ENCODE measurements at regions not wholly inside any gene's neighbourhood (a gene's known extent, or its start where the extent isn't known, plus 50 kb on each side); places are given as distances from the start of the nearest gene placed in this dataset.

DNA sequence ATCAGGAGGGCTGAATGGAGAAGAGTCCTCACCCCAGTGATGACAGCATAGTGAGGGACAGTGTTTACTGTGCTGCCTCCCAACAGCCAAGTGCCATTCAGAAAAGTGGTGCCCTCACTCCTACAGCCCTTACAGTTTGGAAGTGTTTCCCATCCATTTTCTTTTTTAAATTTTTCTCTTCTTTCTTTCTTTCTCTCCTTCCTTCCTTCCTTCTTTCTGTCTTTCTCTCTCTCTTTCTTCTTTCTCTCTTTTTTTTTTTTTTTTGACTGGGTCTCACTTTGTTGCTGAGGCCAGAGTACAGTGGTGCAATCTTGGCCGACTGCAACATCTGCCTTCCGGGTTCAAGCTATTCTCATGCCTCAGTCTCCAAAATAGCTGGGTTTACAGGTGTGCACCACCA is 755.3 kb downstream of the UQCRFS1 start:
- TF ChIP-seq, protein P1, sequence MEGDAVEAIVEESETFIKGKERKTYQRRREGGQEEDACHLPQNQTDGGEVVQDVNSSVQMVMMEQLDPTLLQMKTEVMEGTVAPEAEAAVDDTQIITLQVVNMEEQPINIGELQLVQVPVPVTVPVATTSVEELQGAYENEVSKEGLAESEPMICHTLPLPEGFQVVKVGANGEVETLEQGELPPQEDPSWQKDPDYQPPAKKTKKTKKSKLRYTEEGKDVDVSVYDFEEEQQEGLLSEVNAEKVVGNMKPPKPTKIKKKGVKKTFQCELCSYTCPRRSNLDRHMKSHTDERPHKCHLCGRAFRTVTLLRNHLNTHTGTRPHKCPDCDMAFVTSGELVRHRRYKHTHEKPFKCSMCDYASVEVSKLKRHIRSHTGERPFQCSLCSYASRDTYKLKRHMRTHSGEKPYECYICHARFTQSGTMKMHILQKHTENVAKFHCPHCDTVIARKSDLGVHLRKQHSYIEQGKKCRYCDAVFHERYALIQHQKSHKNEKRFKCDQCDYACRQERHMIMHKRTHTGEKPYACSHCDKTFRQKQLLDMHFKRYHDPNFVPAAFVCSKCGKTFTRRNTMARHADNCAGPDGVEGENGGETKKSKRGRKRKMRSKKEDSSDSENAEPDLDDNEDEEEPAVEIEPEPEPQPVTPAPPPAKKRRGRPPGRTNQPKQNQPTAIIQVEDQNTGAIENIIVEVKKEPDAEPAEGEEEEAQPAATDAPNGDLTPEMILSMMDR (IDR thresholded peaks at IDR 0.05; ENCODE audit: low read depth, low read length) = no peak
- DNase-seq (ENCODE audit: extremely low read depth, low read depth) = no peak

DNA sequence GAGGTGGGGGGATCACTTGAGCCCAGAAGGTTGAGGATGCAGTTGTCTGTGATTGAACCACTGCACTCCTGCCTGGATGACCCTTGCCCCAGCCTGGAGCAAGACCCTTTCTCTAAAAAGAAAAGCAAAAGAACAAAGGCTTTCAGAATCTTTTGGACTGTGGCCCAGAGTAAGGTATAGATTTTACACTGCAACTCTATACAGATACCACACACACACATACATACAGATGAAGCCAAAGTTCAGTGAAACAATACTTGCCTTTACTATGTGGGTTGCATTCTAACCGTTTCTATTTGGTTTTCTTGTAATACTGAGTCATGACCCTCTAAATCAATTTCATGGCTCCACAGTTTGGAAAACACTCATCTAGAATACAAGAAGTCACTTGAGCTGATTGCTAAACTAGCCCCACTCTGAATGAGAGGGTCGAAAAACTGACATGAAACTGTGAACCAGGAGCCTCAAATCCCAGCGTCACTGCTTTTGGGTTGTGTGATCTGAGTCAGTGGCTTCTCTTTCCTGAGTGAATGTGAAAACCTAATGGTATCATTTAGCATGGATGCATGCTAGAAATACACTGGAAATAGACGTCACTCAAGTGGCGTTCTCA is 756.1 kb downstream of the UQCRFS1 start:
- no peak for DNase-seq (ENCODE audit: extremely low read depth, low read depth)
- TF ChIP-seq, protein P1 (IDR thresholded peaks at IDR 0.05; ENCODE audit: low read depth, low read length) = no peak

DNA sequence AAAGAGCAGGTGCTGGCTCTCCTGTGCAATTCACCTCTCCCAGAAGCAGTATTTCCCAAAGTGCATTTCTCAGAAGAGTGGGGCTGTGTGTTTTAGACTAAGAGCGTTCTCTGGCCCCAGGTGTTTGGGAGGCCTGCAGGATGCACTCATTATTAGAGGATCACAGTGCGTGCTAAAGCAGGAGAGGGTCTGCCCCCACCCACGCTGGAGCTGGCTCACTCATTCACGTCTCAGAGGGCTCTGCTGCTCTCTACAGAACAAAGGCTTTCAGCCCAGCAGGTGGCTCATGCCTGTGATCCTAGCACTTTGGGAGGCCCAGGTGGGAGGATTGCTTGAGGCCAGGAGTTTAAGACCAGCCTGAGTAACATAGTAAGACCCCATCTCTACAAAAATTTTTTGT is 756.7 kb downstream of the UQCRFS1 start:
- no peak for DNase-seq (ENCODE audit: extremely low read depth, low read depth)
- TF ChIP-seq, protein P1 (IDR thresholded peaks at IDR 0.05; ENCODE audit: low read depth, low read length) = no peak

DNA sequence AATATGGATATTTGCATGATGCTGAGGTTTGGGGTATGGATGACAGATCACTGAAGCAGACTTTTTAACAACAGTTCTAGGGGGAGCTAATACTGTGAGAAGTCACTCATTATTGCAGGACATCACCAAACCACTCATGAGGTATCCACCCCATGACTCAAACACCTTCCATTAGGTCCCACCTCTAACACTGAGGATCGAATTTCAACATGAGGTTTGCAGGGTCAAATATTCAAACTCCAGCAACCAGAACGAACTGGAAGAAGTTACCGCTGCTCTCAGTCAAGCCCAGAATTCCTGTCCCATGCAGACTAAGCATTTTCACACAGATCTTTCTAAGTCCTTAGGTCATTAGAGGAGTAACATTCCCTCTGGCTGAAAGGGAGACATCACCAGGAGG is 758.9 kb downstream of the UQCRFS1 start:
- TF ChIP-seq, protein P1 (IDR thresholded peaks at IDR 0.05; ENCODE audit: low read depth, low read length) = no peak
- no peak for DNase-seq (ENCODE audit: extremely low read depth, low read depth)

DNA sequence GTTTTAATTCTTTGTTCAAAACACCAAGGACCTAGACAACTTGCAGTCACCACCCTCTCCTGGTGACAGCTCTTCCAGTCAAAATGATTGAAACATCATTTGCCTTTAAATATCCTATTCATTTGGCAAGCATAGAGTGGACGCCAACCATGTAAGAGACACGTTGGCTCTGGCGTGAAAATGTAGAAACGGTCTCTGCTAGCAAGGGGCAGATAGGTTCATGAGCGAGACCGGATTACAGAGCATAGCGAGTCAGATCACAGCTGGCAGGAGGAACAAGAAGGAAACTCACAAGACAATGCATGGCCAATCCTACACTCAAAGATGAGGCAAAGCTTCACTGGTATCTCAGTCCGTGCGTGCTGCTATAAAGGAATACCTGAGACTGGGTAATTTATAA is 759.5 kb downstream of the UQCRFS1 start:
- TF ChIP-seq, protein P1 (IDR thresholded peaks at IDR 0.05; ENCODE audit: low read depth, low read length) = no peak
- DNase-seq (ENCODE audit: extremely low read depth, low read depth) = no peak

DNA sequence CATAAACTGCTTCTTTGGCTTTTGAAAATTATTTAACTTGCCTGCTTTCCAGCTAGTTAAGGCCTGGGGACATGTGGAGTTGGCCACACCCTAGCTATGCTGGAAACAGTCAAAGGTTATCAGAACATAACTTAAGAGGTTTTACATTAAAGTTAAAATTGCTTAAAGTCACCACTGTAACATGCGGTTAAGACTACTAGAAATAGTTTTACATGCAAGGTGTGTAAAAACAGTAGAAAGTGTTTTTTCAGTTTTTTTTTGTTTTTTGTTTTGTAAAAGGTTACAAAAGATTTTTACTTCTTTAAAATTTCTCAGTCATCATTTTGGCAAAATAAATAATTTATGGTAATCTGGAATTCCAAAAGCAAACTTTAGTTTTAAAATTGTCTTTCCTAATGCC is 763.1 kb downstream of the UQCRFS1 start:
- DNase-seq (ENCODE audit: extremely low read depth, low read depth) = no peak
- TF ChIP-seq, protein P1 (IDR thresholded peaks at IDR 0.05; ENCODE audit: low read depth, low read length) = no peak

DNA sequence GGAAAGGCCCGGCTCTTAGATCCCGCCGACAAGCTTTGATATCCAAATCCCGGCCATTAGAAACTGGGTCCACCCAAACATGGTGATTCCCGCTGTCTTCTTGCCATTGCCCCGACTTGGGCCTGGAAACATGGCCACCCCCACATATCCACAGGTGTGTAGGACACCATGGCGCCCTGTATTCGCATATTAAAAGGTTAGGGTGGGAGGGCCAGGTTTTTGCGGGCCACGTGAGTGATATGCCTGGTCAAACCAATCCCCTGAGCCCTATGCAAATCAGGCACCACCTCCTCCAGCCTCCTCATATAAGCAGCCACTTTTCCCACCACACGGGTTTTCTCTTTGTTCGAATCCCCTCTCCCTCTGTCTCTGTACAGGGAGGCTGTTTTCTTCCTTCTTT is 766.4 kb downstream of the UQCRFS1 start:
- TF ChIP-seq, protein P1 (IDR thresholded peaks at IDR 0.05; ENCODE audit: low read depth, low read length) = no peak
- DNase-seq (ENCODE audit: extremely low read depth, low read depth) = no peak

Measured in AG09319 (cell line).